HG03521 (cell line): ENCODE measurements at regions not wholly inside any gene's neighbourhood (a gene's known extent, or its start where the extent isn't known, plus 50 kb on each side); places are given as distances from the start of the nearest gene placed in this dataset.
"Not testable (repeated sequence)": the region's sequence is repeated elsewhere in the genome, so short reads cannot be mapped to it uniquely, and the experiment has no call there.

Source experiments
- ATAC-seq: cut with Tn5 transposase; IDR thresholded peaks from one replicate; pipeline ENCODE4 v1.9.1; 2021; ENCODE audit warnings: mild to moderate bottlenecking, moderate library complexity; ENCODE audit not compliant: unreplicated experiment

- ATAC-seq, result not testable (repeated sequence)
Observed at GRCh38 chr11:24217319-24217718, 279.5 kb upstream of the LUZP2 start.

GRCh38 chr11:24225501-24225900 is 271.4 kb upstream of the LUZP2 start:
- ATAC-seq, result no peak

GRCh38 chr11:24226606-24227005 is 270.2 kb upstream of the LUZP2 start:
- no peak for ATAC-seq

GRCh38 chr11:24233041-24233440 is 263.8 kb upstream of the LUZP2 start:
- ATAC-seq, result no peak

- ATAC-seq, result no peak
Observed at GRCh38 chr11:24234822-24235508, 261.9 kb upstream of the LUZP2 start.

- no peak for ATAC-seq
Observed at GRCh38 chr11:24238771-24239645, 257.8 kb upstream of the LUZP2 start.

- ATAC-seq, result no peak
Observed at GRCh38 chr11:24239930-24240329, 256.9 kb upstream of the LUZP2 start.

- no peak for ATAC-seq
Observed at GRCh38 chr11:24240496-24241175, 256.2 kb upstream of the LUZP2 start.

GRCh38 chr11:24246715-24247114 is 250.1 kb upstream of the LUZP2 start:
- ATAC-seq, result no peak

GRCh38 chr11:24247846-24248245 is 249.0 kb upstream of the LUZP2 start:
- no peak for ATAC-seq

- no peak for ATAC-seq
Observed at GRCh38 chr11:24249921-24250320, 246.9 kb upstream of the LUZP2 start.

- ATAC-seq, result no peak
Observed at GRCh38 chr11:24253237-24253760, 243.6 kb upstream of the LUZP2 start.

GRCh38 chr11:24264868-24265267 is 232.0 kb upstream of the LUZP2 start:
- ATAC-seq, result no peak

GRCh38 chr11:24267014-24267413 is 229.8 kb upstream of the LUZP2 start:
- ATAC-seq, result no peak

- ATAC-seq, result no peak
Observed at GRCh38 chr11:24271798-24272197, 225.1 kb upstream of the LUZP2 start.

- ATAC-seq, result not testable (repeated sequence)
Observed at GRCh38 chr11:24274214-24274781, 222.6 kb upstream of the LUZP2 start.

GRCh38 chr11:24286238-24286637 is 210.6 kb upstream of the LUZP2 start:
- ATAC-seq, result no peak

GRCh38 chr11:24289301-24289700 is 207.6 kb upstream of the LUZP2 start:
- ATAC-seq, result no peak

GRCh38 chr11:24293964-24294363 is 202.9 kb upstream of the LUZP2 start:
- no peak for ATAC-seq

GRCh38 chr11:24295360-24295759 is 201.5 kb upstream of the LUZP2 start:
- no peak for ATAC-seq

- ATAC-seq, result no peak
Observed at GRCh38 chr11:24297461-24297860, 199.4 kb upstream of the LUZP2 start.
